GM23338 (cell line): ENCODE measurements at regions not wholly inside any gene's neighbourhood (a gene's known extent, or its start where the extent isn't known, plus 50 kb on each side); places are given as distances from the start of the nearest gene placed in this dataset.

Source experiments
- ATAC-seq: fragments of 200-7000 bp; cut with Tn5 transposase; 3 replicates; pipeline ENCODE4 v1.9.1; 2020
- DNase-seq: peaks from one replicate; pipeline ENCODE4 v3.0.0-alpha.2; 2015; ENCODE audit warnings: low spot score
- H2AFZ ChIP-seq: fragments of 200-600 bp; sonication (generic); 2 replicates; pipeline ENCODE4 v1.8.0; 2016; ENCODE audit warnings: antibody characterized with exemption, mild to moderate bottlenecking, moderate library complexity
- H3F3A ChIP-seq: fragments of 200-600 bp; sonication (generic); replicated peaks from 2 replicates; pipeline ENCODE4 v1.8.0; 2017; ENCODE audit warnings: antibody characterized with exemption, mixed run types, low read depth
- H3K27ac ChIP-seq: fragments of 200-600 bp; sonication (generic); 2 replicates; pipeline ENCODE4 v1.6.1; 2016; ENCODE audit warnings: low read depth
- H3K27me3 ChIP-seq: fragments of 200-600 bp; sonication (generic); 2 replicates; pipeline ENCODE4 v1.8.0; 2016; ENCODE audit warnings: mild to moderate bottlenecking, mixed run types, moderate library complexity; ENCODE audit not compliant: insufficient read depth
- H3K36me3 ChIP-seq: fragments of 200-600 bp; sonication (generic); 2 replicates; pipeline ENCODE4 v1.8.0; 2016; ENCODE audit warnings: mild to moderate bottlenecking; ENCODE audit not compliant: insufficient read depth
- H3K4me1 ChIP-seq: fragments of 200-600 bp; sonication (generic); 2 replicates; pipeline ENCODE4 v1.8.0; 2016; ENCODE audit warnings: mild to moderate bottlenecking, moderate library complexity; ENCODE audit not compliant: insufficient read depth
- H3K4me2 ChIP-seq: fragments of 200-600 bp; sonication (generic); 2 replicates; pipeline ENCODE4 v1.7.1; 2017; ENCODE audit warnings: mixed run types
- H3K4me3 ChIP-seq: fragments of 200-600 bp; sonication (generic); 2 replicates; pipeline ENCODE4 v1.6.1; 2016; ENCODE audit warnings: mixed run types
- H3K79me2 ChIP-seq: fragments of 200-600 bp; sonication (generic); replicated peaks from 2 replicates; pipeline ENCODE4 v1.8.0; 2017; ENCODE audit warnings: mild to moderate bottlenecking; ENCODE audit not compliant: insufficient read depth
- H3K9me2 ChIP-seq: fragments of 200-600 bp; sonication (generic); 2 replicates; pipeline ENCODE4 v1.8.0; 2017; ENCODE audit not compliant: insufficient read depth
- H4K20me1 ChIP-seq: fragments of 200-600 bp; sonication (generic); replicated peaks from 2 replicates; pipeline ENCODE4 v1.8.0; 2017; ENCODE audit warnings: mild to moderate bottlenecking; ENCODE audit not compliant: insufficient read depth
- H3K27ac Mint-ChIP-seq: 2 replicates; pipeline ENCODE4 v1.8.0; 2020; ENCODE audit warnings: inconsistent platforms, mild to moderate bottlenecking, moderate library complexity, mixed read lengths
- H3K27me3 Mint-ChIP-seq: 3 replicates; pipeline ENCODE4 v1.8.0; 2022; ENCODE audit warnings: low read depth, mild to moderate bottlenecking, moderate library complexity, mixed read lengths, inconsistent platforms; ENCODE audit not compliant: insufficient read depth, poor library complexity
- H3K36me3 Mint-ChIP-seq: 3 replicates; pipeline ENCODE4 v1.8.0; 2021; ENCODE audit warnings: low read depth, mild to moderate bottlenecking, inconsistent platforms, moderate library complexity, mixed read lengths
- H3K4me1 Mint-ChIP-seq: 3 replicates; pipeline ENCODE4 v1.8.0; 2020; ENCODE audit warnings: mild to moderate bottlenecking, inconsistent platforms, mixed read lengths
- H3K4me3 Mint-ChIP-seq: 3 replicates; pipeline ENCODE4 v1.8.0; 2021; ENCODE audit warnings: moderate library complexity, mild to moderate bottlenecking, inconsistent platforms, mixed read lengths
- H3K9me3 Mint-ChIP-seq: 3 replicates; pipeline ENCODE4 v1.8.0; 2020; ENCODE audit warnings: moderate library complexity, mild to moderate bottlenecking, inconsistent platforms, mixed read lengths
- CREB1 ChIP-seq: fragments of 250-450 bp; sonication (Bioruptor Pico); IDR thresholded peaks from 2 replicates; pipeline ENCODE4 v1.5.0; 2020; ENCODE audit warnings: low read depth, mild to moderate bottlenecking, moderate library complexity
- CTCF ChIP-seq, 2 experiments: fragments of 200-600 bp in 1 of 2; sonication (generic) in 1 of 2; conservative IDR thresholded peaks; 2 replicates each; pipeline versions ENCODE4 v1.5.1 to v1.6.1; 2016 to 2017; ENCODE audit warnings: antibody characterized with exemption in 2 of 2, low read depth in 2 of 2, mild to moderate bottlenecking in 2 of 2, moderate library complexity in 1 of 2
- ETS1 ChIP-seq: IDR thresholded peaks from 2 replicates; pipeline ENCODE4 v1.6.1; 2016; ENCODE audit warnings: antibody characterized with exemption
- EZH2 ChIP-seq: fragments of 200-600 bp; sonication (generic); IDR thresholded peaks from one replicate; pipeline ENCODE4 v1.8.0; 2017; ENCODE audit warnings: antibody characterized with exemption, mild to moderate bottlenecking, low read depth; ENCODE audit not compliant: unreplicated experiment
- EZH2phosphoT487 ChIP-seq: fragments of 200-600 bp; sonication (generic); IDR thresholded peaks from one replicate; pipeline ENCODE4 v1.8.1; 2018; ENCODE audit warnings: antibody characterized with exemption; ENCODE audit not compliant: unreplicated experiment
- JUNB ChIP-seq: IDR thresholded peaks from one replicate; pipeline ENCODE4 v1.6.1; 2016; ENCODE audit warnings: antibody characterized with exemption; ENCODE audit not compliant: unreplicated experiment
- NANOG ChIP-seq: IDR thresholded peaks from 2 replicates; pipeline ENCODE4 v1.6.1; 2016; ENCODE audit warnings: antibody characterized with exemption, borderline replicate concordance
- POLR2AphosphoS5 ChIP-seq: IDR thresholded peaks from 2 replicates; pipeline ENCODE4 v1.6.1; 2016; ENCODE audit warnings: antibody characterized with exemption, low read depth
- REST ChIP-seq: IDR thresholded peaks from one replicate; pipeline ENCODE4 v1.6.1; 2018; ENCODE audit warnings: antibody characterized with exemption; ENCODE audit not compliant: unreplicated experiment
- STAT1 ChIP-seq: IDR thresholded peaks from one replicate; pipeline ENCODE4 v1.6.1; 2016; ENCODE audit warnings: antibody characterized with exemption; ENCODE audit not compliant: unreplicated experiment
- ZNF114 ChIP-seq: fragments of 250-450 bp; sonication (Bioruptor Pico); IDR thresholded peaks from 2 replicates; pipeline ENCODE4 v1.5.0; 2020; ENCODE audit warnings: mild to moderate bottlenecking, moderate library complexity
- ZNF331 ChIP-seq: fragments of 250-450 bp; sonication (Bioruptor Pico); IDR thresholded peaks from 2 replicates; pipeline ENCODE4 v1.5.0; 2020; ENCODE audit warnings: low read depth, mild to moderate bottlenecking, moderate library complexity

GRCh38 chr3:99516936-99517335, 121.5 kb upstream of the COL8A1 start (continued):
- TF ChIP-seq ETS1 (no peak), ZNF114 (CRISPR knock-in tag) (no peak), REST (no peak), POLR2AphosphoS5 (no peak), ZNF331 (CRISPR knock-in tag) (no peak), STAT1 (no peak), EZH2 (no peak), CTCF (conservative IDR thresholded peaks at IDR 0.05; ENCODE audit: low read depth in 2 of 2) (no peak), CREB1 (no peak), EZH2phosphoT487 (no peak), JUNB (no peak)

GRCh38 chr3:99515891-99516290, 122.5 kb upstream of the COL8A1 start:
- H3K27me3 Mint-ChIP-seq, result no peaks in the 10 kb centered on the region
- H4K20me1 ChIP-seq, result no peaks in the 10 kb centered on the region
- H3K4me3 Mint-ChIP-seq, result no peak overlapping the region
- no peak overlapping the region for H3K27ac Mint-ChIP-seq
- H3K4me2 ChIP-seq, result no peak overlapping the region
- no peak for ATAC-seq
- DNase-seq, result no peak
- H3K36me3 Mint-ChIP-seq, result no peaks in the 10 kb centered on the region
- H3K4me1 ChIP-seq, result no peaks in the 10 kb centered on the region
- H3F3A ChIP-seq, result no peaks in the 10 kb centered on the region
- H3K36me3 ChIP-seq, result no peaks in the 10 kb centered on the region
- no peak overlapping the region for H3K27ac ChIP-seq
- no peaks in the 10 kb centered on the region for H3K9me2 ChIP-seq
- H3K79me2 ChIP-seq, result no peaks in the 10 kb centered on the region
- no peak overlapping the region for H3K4me3 ChIP-seq
- H2AFZ ChIP-seq, result no peak overlapping the region
- H3K9me3 Mint-ChIP-seq, result no peaks in the 10 kb centered on the region
- no peaks in the 10 kb centered on the region; the same call in 2 of the 3 replicates for H3K4me1 Mint-ChIP-seq
- no peaks in the 10 kb centered on the region for H3K27me3 ChIP-seq
- no peak for TF ChIP-seq ZNF114 (CRISPR knock-in tag)
- TF ChIP-seq STAT1, result no peak
- no peak for TF ChIP-seq POLR2AphosphoS5
- TF ChIP-seq ETS1, result no peak
- no peak for TF ChIP-seq CREB1
- no peak for TF ChIP-seq CTCF (conservative IDR thresholded peaks at IDR 0.05; ENCODE audit: low read depth in 2 of 2)
- TF ChIP-seq JUNB, result no peak
- no peak for TF ChIP-seq EZH2phosphoT487
- TF ChIP-seq ZNF331 (CRISPR knock-in tag), result no peak
- TF ChIP-seq REST, result no peak
- no peak for TF ChIP-seq NANOG
- TF ChIP-seq EZH2, result no peak
